ENCODE measurements at regions not wholly inside any gene's neighbourhood (a gene's known extent, or its start where the extent isn't known, plus 50 kb on each side); places are given as distances from the start of the nearest gene placed in this dataset.

DNA sequence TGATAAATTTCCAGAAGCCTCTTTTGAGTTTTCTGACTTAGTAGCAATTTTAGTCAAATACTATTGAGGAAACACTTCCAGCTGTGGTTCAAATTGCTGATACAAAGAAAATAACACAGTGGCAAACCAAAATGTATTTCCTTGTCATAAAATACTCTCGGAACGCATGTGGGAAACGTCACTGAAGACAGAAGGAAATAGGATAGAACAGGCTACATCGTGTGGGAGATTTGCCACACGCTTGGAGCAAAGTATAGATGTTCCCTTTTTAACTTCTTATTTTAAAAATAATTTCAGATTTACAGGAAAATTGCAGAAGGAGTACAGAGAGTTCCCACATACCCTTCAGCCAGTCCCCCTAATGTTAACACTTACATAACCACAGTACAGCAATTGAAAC lies 88.8 kb downstream of the ING1 start:
- no peak for TF ChIP-seq TAF1 (IDR thresholded peaks at IDR 0.05; ENCODE audit: control insufficient read depth, extremely low read depth, insufficient read depth, low read length, severe bottlenecking)
- TF ChIP-seq, protein P1, sequence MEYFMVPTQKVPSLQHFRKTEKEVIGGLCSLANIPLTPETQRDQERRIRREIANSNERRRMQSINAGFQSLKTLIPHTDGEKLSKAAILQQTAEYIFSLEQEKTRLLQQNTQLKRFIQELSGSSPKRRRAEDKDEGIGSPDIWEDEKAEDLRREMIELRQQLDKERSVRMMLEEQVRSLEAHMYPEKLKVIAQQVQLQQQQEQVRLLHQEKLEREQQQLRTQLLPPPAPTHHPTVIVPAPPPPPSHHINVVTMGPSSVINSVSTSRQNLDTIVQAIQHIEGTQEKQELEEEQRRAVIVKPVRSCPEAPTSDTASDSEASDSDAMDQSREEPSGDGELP (CRISPR knock-in tag; IDR thresholded peaks at IDR 0.05; ENCODE audit: borderline replicate concordance), result no peak
- TF ChIP-seq, protein P2, sequence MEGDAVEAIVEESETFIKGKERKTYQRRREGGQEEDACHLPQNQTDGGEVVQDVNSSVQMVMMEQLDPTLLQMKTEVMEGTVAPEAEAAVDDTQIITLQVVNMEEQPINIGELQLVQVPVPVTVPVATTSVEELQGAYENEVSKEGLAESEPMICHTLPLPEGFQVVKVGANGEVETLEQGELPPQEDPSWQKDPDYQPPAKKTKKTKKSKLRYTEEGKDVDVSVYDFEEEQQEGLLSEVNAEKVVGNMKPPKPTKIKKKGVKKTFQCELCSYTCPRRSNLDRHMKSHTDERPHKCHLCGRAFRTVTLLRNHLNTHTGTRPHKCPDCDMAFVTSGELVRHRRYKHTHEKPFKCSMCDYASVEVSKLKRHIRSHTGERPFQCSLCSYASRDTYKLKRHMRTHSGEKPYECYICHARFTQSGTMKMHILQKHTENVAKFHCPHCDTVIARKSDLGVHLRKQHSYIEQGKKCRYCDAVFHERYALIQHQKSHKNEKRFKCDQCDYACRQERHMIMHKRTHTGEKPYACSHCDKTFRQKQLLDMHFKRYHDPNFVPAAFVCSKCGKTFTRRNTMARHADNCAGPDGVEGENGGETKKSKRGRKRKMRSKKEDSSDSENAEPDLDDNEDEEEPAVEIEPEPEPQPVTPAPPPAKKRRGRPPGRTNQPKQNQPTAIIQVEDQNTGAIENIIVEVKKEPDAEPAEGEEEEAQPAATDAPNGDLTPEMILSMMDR (IDR thresholded peaks at IDR 0.05 in 2 of 3, conservative IDR thresholded peaks at IDR 0.05 in 1 of 3; ENCODE audit: insufficient read depth in 2 of 3, low read depth in 1 of 3, low read length in 3 of 3), result no peak
